H7 (cell line): ENCODE measurements at regions not wholly inside any gene's neighbourhood (a gene's known extent, or its start where the extent isn't known, plus 50 kb on each side); places are given as distances from the start of the nearest gene placed in this dataset.

Experiments
- DNase-seq: peaks from one replicate; pipeline ENCODE4 v3.0.0; 2012
- H3K27me3 ChIP-seq: 2 replicates; pipeline ENCODE4 v1.6.0; 2011; ENCODE audit warnings: mild to moderate bottlenecking, low read length; ENCODE audit not compliant: control insufficient read depth, insufficient read depth
- H3K36me3 ChIP-seq: replicated peaks from 2 replicates; pipeline ENCODE4 v1.5.1; 2011; ENCODE audit warnings: low read length; ENCODE audit not compliant: control insufficient read depth, insufficient read depth
- H3K4me3 ChIP-seq: 2 replicates; pipeline ENCODE4 v1.5.1; 2011; ENCODE audit warnings: low read depth, mild to moderate bottlenecking, control low read depth, low read length, moderate library complexity; ENCODE audit not compliant: insufficient read depth

- H3K36me3 ChIP-seq: no peaks in the 10 kb centered on the region
- DNase-seq: no peak
- H3K27me3 ChIP-seq: no peaks in the 10 kb centered on the region
- H3K4me3 ChIP-seq: no peak overlapping the region
These were observed 162.8 kb downstream of the PJA2 start for GRCh38 chr5:109246841-109247592.
